Epidermal melanocyte (primary cell): ENCODE measurements at regions not wholly inside any gene's neighbourhood (a gene's known extent, or its start where the extent isn't known, plus 50 kb on each side); places are given as distances from the start of the nearest gene placed in this dataset.

Experiments
- DNase-seq: peaks from one replicate; pipeline ENCODE4 v3.0.0; 2011; ENCODE audit warnings: low spot score; ENCODE audit not compliant: insufficient read length

DNA sequence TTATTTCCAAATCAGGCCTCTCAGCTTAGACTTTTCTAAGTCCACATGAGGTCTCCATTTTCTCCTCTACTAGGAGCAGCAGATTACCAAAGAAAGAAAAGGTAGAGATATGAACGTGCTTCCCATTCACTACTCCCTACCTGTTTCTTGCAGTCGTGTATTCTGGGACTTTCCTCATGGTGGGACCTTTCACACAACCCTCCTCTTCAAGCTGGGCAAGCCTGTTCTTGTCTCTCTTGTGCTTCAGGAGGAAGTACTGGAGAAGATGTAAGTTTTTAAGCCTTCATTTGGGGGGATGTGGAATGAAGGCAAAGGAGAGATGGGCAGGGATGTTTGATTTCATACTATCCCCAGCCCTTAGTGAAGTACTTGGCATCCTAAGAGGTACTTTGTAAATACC, 128.8 kb upstream of the SESN3 start:
- DNase-seq, result no peak

DNA sequence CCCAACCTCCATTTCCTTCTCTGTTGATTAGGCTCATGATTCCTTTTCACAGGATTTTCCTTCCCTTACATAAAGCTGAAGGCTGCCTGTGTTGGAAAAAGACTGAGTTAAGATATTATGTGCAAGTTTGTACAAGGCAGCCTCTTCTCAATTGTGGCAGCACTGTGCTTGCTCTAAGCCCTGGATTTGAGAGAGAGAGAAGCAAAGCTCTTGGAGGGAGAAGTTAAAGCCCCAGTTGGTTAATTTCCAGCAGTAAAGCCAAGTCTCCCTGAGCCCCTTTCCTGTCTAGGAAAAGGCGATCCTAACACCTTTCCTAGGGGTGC, 128.3 kb upstream of the SESN3 start:
- no peak for DNase-seq

DNA sequence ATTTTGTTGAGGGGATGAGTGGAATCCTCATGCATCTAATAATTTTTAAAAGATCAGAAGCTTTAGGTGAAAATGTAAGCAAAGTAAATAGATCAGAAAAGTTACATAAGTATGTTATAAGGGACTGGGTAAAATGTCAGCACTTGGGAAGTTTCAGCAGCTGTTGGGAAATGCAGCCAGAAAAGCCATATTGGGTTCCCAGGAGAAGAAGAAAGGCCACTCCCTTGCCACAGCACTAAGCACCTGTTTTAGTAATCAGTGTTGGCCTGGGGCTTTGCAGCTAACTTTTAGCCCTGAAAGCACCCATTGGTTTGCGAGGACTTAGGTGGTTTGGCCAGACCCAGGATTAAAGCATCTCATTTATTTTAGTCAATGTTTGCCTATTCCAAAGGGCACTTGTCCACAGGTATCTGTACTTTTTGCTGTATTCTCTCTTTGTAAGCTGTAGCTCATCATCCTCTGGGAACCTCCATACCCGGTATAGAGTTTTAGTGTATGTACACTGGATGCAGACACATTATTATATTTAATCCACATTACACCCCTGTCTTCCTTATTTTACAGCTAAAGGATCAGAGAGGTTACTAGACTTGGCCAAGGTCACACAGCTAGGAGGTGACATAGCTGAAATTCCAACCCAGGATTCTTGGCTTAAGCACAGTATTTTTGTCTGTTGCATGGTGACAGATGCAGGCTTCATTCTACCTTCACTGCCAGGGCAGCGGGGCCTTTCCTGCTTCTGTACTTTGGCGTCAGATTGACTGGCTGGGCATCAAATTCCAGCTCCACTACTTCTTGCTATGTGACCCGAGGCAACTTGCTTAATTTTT, 127.7 kb upstream of the SESN3 start:
- DNase-seq, result no peak

DNA sequence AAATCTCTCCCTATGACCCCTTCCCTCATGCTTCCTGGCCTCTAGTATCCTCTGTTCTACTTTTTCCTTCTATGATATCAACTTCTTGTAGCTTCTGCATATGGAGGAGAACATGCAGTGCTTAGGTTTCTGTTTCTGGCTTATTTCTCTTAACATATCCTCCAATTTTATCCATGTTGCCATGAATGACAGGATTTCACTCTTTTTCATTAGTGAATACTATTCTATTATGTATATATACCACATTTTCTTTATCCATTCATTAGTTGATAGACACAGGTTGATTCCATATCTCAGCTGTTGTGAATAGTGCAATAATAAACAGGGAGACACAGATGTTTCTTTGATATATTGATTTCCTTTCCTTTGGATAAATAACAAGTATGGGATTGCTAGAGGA, 123.3 kb upstream of the SESN3 start:
- DNase-seq, result no peak

DNA sequence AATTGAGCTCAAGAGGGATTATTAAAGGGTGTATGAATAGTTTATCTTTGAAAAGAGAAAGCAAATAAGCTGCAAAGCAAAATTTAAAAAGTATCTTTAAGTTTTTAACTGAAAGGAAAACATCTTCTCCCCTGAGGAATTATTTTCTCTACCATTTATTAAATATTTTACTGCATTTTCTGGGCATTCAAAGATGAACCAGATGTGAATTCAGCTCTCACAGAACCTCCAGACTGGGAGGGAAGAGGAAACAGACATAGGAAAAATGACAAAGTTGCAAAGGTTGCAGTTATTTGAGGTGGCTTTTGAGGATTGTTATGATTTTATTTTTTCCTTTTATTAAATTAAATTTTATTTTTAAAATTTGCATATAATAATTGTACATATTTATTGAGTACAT, 122.7 kb upstream of the SESN3 start:
- no peak for DNase-seq

DNA sequence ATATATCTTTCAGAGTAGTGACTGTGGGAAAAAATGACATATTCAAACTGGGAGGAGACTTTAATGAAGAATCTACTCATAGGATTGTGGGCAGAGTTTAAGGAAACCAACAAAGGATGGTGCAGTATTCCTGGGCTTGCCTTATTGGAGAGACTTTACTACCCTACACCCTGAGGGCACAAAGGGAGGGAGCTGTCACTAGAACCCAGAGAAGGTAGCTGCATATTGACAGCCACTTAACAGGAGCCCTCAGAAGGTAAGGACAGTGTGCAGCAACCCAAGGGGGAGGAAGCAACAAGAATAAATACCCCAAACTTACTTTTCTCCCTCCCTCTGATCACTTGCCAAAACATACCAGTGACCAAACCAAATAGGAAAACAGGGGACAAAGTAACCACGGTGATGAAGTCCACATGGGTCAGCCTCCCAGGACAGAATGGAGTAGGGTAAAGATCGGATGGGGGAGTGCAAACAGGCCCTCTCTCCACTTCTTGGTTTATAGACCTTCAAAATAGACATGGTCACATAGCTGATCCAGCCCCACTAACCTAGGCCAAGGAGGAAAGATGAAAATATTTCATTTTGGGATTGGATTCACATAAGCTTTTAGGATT, 121.8 kb upstream of the SESN3 start:
- DNase-seq, result no peak

DNA sequence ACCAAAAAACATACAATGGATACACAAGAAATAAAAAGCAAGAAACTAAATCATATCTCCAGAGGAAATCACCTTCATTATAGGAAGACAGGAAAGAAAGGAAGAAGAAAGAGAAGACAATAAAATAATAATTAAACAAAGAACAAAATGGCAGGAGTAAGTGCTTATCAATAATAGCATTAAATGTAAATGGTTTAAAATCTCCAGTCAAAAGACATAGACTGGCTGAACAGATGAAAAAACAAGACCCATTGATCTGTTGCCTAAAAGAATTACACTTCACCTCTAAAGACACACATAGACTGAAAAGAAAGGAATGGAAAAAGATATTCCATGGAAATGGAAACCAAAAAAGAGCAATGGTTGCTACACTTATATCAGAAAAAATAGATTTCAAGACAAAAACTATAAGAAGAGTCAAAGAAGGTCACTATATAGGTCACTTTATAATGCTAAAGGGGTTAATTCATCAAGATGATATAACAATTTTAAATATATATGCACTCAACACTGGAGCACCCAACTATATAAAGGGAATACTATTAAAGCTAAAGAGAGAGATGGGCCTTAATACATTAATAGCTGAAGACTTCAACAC, 118.4 kb upstream of the SESN3 start:
- DNase-seq, result no peak

DNA sequence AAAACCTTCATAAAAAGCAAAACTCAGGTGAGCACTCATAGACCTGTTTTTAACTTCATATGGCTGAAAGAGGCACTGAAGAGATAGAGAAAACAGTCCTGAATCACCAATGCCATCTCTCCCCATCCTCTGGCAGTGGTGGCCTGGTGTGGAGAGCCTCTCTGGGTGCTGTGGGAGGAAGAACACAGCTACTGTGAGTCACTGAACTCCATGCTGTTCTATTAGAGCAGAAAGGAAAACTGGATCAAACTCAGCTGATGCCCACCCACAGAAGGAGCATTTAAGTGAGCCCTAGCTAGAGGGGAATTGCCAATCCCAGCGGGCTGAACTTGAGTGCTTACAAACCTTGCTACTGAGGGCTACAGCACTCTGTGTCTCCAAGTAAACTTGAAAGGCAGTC, 115.3 kb upstream of the SESN3 start:
- DNase-seq, result no peak

DNA sequence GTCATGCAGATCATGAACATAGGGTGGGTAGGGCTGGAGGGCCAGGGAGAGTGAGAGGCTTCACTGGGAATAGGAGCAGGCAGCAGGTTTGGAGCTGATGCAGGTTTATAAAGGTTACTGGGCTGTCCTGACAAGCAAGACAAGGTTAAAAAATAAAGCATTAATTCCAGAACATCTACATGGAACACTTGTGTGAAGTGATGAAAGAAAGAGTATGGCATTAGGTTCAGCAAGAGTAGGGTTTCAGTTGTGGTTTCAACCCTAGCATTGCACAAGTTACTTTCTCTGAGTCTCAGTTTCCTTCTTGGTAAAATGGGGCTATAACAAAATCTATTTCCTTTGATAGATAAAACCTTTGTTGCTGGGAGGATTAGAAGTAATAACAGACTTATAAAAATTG, 114.6 kb upstream of the SESN3 start:
- no peak for DNase-seq

DNA sequence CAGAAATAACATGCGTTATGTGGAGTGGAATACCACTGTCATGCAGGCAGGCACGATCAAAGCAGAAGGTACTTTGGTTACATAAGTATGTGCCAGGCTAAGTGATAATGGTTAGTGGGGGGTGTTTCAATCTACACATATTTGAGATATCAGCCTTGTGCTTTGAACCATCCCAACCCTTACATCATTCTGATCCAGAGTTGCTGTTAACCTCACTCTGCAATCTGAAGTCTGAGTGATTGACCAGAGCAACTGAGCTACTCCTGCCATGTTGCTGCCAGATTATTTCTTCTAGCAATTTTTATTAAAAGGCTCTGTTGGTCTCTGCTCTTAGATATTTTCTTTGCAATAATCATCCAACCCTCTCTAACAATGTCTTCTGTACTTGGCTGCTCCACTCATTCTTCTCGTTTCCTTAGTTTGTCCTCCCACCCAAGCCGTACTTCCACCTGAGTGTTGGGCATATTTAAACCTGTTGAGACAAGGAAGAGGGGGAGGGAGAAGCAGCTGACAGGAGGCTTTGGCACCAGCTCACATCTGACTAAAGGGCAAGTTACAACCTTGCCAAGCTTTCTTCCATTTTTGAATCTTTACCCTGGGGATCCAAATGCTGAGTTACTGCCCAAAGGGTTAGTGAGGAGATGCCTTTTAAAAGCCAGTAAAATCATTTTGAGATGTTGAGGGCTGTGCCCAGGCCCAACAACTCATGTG, 114.1 kb upstream of the SESN3 start:
- no peak for DNase-seq

DNA sequence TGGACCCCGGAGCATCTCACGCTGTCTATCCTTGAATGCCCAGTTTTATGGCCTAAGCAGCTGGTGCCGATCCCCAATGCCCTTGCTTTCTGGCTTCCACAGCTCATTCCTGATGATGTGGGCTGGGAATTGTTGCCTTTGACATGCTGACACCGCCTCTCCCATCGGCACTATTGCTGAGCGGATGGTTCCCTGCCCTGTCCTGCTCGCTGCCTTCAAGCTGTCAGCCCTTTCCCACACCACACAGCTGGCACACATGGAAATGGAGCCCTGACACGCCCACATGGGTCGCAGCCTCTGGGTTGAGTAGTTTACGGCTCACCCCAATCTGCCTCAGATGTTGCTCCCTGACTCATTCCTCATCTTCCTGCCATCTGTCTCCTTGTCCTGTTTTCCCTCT, 110.2 kb upstream of the SESN3 start:
- DNase-seq, result no peak

DNA sequence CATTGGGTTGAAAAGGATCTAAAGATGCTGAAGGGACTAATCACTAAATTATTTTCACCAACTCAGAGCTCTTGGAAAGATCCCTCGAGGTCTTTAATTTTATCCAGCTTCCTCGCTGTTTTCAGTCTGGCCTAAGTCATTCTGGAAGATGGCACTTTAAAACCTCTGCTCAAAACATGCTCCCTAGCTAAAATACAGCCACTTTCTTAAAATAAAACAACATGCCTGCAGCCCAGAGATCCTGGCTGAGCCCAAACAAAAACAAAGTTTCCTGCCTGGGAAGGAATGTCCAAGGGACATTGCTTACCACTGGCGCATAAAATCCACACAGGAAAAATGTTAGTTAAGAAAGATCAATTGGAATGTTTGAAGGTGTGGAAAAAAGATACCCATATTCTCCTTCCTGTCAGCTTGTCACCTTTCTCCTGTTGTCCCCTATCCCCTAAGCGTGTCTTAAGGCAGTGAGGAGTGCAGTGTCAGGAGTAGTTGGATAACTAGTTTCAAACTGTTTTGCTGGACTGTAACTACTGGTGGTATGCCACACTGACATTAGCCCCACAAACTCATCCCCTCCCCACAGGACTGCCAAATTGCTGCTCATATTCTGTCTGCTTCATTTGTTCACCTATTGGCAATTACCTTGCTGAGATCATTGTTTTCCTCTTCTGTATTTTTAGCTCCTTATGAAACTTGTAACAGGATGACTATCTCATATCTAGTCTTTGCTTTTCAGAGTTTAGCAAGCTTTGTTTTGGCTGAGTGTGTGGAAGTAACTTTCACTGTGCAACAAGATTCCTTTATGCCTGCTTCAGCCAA, 108.3 kb upstream of the SESN3 start:
- no peak for DNase-seq

DNA sequence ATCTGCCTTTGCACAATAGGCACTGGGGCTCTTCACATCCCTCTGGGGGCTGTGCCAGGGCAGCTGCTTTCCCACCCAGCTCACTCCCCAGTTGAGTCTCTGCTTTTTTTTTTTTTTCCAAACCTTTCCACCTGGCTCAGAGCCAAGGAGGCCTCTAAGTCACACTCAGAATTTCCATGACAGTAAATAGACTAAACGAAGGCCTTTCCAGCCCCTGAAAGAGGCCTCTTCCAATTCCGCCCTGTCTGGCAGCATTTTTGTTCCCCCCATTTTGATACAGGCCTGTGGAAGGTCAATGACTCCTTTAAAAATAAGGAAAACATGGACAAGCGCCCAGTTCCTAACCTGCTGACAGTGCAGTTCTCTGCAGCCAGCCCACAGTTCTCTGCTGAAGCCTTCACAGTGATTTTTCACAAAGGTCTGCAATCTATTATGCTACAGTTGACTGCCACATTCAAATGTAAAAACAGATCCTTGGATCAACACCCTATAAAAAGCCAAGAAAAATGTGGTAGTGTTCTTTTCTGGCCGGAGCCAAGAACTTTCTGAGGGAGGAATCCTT, 107.5 kb upstream of the SESN3 start:
- no peak for DNase-seq

DNA sequence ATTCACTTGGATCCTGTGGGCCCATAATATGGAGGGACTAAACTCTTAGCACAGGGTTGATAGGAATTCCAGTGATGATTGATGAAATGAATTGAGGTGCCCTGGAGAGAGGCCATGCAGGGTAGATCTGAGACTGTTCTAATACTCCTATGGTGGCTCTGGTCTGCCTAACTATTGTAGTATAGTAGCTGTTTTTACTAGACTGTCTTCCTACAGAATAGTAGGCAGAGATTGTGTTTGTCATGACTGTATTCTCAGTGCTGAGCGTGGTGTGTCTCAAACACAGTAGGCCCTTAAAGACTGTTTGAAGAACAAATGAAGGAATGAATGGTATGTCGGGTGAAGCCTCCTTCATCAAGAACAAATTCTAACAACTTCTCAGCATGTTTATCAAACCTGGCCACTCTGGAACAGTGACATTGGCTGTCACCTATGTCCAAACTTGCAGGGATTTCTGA, 107.0 kb upstream of the SESN3 start:
- DNase-seq, result no peak

DNA sequence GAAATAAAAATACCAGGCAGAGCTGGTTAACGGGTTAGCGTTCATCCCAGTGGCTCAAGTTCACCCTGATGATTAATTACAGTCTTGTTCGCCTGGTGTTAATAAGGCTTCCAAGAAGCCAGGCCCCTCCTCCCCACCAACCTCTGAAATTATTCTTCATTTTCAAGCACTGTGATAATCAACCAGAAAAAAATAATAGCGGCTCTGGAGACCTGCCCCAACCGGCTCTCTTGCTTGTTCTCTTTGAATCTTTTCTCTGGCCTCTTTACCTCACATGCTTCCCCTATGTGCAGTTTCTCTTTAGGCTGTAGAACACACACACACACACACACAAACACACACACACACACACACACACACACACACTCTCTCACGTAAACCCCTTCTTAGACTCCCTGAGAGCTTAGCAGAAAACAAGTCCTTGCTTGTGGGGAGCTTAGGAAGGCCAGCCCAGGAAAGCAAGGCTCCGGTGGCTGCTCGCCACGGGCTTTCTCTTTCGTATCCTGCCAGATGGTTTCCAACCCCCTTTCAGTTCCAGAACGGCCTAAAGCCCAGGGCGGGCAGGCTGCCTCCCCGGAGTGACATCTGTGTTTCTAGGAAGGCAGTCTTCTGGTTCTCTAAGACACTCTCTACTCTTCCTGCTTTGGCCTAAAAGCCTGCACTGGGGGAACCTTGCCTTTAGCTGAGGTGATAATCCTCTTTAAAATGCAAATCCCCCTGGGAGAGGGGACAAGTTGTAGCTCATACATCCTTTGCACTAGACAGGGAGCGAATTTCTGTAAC, 106.4 kb upstream of the SESN3 start:
- no peak for DNase-seq

DNA sequence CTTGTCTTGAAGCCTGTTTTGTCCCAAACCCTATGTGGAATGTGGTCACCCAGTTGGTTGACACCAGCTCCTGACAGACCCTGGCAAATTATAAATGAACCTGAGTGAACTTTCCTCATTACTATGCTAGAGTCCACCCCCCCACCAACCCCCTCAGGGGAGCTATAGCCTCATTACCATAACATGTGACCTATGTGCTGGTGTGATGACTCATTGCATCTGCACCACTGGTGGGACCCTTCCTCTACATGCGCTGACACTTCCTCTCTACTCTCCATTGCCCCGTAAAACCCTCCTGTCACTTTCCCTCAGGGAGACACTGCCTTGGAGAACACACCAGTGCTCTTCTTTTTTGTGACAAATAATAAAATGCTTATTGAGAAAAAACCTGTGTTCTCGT, 105.0 kb upstream of the SESN3 start:
- DNase-seq, result no peak

DNA sequence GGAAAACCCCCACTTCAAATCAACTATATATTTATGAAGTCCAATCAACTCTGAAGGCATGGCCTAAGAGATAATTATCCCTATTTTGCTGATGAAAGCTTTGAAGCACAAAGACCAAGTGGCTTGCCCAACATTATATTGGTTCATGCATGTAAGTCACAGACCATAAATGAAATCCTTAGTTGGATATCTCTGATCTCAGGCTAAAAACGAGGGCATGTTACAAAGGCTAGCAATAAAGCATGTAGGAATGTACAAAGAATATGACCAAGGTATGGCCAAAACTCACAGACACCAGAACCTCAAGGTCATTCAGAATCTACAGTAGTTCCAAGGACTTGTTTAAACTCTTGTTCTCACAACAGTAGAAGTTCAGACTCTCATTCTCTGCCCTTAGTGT, 100.2 kb upstream of the SESN3 start:
- DNase-seq, result no peak

DNA sequence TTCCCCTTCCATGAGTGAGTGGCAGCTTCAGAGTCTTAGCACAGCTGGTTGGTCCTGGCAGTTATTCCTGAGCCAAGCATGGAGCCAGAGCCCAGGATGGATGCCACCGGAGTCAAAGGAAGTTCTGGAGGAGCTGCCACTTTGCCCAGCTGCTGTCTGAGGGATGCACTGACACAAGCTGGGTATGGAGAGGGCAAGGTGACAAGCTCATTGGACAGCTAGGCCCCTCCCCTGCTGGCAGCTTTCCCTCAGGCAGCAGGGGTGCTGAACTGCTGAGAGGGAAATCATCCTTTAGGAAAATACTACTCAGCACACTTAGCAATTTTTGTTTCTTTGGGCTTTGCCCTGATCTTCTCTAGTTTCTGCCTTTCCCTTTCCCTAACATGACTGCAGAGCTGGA, 99.3 kb upstream of the SESN3 start:
- DNase-seq, result no peak

DNA sequence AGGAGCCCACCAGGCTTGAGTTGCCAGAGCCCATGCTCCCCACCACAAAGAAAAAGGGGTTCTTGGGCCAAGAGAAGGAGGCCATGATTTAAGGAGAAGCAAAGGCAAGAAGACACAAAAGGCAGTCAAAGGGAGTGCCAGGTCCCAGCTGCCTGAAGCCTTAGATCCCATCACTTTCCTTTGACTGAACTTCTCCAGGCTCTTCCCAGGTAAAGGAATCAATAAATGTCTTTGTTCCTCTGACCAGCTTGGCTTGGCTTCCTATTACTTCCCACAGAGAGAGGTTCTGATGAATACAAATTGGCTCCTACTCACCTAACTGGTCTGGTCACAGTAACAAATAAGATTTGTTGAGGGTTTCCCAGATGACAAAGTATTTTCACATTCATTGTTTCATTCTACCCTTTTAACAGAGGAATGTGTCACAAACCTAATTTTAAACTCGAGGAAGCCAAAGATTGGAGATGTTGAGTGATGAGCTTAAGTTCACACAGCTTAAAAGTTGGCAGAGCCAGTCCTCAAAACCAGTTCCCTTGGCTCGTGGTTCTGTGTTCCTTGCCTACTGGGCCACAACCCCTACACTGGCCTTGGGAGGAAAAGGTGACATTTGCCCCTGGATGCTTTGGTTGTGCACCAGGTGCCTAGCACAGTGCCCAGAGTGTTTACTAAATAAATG, 96.4 kb upstream of the SESN3 start:
- no peak for DNase-seq

DNA sequence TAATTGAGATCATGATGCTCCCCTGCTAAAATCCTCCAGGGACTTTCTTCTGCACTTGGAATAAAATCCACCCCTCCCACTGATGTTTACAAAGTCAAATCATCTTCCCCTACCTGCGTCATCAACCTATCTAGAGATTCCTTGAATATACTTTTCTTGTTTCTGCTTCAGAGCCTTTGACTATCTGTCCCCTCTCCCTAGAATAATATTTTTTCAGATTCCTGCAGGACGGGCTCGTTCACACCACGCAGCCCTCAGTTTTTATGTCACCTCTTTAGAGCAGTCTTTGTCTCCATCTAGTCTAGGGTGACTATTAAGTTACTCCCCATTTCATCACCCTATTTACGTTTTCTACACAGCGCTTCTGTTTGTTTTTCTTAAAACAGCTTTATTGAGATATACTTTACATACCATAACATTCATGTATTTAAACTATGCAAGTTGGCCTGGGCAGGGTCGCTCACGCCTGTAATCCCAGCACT, 94.8 kb upstream of the SESN3 start:
- DNase-seq, result no peak
